T47D (cell line): ENCODE measurements at regions not wholly inside any gene's neighbourhood (a gene's known extent, or its start where the extent isn't known, plus 50 kb on each side); places are given as distances from the start of the nearest gene placed in this dataset.

Experiments
- DNase-seq, 2 experiments: peaks; one replicate each; pipeline versions ENCODE4 v3.0.0 to v3.0.0-alpha.2; 2011 to 2012; ENCODE audit warnings: low read depth in 1 of 2, low spot score in 1 of 2
- JUND ChIP-seq: IDR thresholded peaks from 2 replicates; pipeline ENCODE4 v1.6.1; 2012; ENCODE audit warnings: low read depth
- in situ Hi-C: cut with HindIII; loops from 2 replicates; pipeline ENCODE4 v1.10.0; 2016; ENCODE audit warnings: low sequenced_read_pairs, low pct_unique_long_range_greater_than_20kb

DNA sequence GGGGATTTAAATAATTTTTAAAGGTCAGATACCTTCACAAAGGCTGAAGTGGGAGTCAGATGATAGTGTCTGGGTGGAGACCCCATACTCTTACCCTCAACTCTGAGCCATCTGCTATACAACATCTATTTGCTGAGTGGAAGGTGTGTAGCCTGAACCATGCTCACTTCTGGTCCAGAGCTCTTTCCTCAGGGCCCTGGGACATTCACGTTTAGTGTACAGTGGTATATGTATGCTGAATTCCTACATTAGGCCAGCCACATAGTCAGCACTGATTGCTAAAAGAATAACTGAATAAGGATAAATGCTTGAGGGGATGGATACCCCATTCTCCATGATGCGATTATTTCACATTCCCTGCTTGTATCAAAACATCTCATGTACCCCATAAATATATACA is 107.3 kb downstream of the KIF26A start:
- DNase-seq: no peak
- no peak for TF ChIP-seq JUND
- in situ Hi-C loops: no loop called here

DNA sequence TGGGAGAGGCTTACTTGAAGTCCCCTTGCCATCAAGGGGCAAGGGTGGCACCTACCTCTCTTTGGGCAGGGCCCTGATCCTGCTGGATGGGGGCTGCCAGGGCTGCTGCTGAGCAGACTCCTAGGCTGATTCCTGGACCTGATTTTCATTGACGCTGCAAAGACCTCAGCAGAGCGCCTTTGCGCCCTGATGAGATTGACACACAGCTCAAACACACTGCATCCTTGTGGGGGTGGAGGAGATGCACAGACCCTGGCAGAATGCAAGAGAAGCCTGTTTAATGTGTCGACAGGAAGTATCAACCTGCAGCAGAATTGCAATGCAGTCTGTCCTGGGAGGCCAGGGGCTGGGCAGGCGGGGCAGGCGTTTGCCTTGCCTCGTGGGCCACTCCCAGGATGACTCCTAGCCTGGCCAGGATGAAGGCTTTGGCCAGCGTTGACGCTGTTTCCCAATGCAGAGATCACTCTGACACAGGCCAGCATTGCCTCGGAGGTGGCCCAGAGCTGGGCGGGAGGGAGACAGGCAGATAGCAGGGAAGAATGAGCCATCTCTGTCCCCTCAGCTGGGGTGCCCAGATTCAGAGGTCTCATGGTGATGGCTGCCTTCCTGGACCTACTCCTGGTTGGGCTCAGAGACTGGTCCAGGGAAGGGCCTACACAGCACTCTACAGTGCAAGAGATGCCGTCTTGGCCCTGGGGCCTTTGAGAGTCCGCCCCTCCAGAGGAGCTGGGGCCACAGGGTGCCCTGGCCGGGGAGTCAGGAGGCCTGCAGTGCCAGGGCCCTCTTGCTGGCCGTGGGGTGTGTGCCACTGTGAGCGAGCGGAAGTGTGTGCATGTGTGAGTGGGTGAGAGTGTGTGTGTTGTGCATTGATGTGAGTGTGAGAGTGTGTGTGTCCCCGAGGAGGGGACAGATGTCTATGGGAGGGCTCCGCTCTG is 108.3 kb downstream of the KIF26A start:
- in situ Hi-C loops: no loop called here

DNA sequence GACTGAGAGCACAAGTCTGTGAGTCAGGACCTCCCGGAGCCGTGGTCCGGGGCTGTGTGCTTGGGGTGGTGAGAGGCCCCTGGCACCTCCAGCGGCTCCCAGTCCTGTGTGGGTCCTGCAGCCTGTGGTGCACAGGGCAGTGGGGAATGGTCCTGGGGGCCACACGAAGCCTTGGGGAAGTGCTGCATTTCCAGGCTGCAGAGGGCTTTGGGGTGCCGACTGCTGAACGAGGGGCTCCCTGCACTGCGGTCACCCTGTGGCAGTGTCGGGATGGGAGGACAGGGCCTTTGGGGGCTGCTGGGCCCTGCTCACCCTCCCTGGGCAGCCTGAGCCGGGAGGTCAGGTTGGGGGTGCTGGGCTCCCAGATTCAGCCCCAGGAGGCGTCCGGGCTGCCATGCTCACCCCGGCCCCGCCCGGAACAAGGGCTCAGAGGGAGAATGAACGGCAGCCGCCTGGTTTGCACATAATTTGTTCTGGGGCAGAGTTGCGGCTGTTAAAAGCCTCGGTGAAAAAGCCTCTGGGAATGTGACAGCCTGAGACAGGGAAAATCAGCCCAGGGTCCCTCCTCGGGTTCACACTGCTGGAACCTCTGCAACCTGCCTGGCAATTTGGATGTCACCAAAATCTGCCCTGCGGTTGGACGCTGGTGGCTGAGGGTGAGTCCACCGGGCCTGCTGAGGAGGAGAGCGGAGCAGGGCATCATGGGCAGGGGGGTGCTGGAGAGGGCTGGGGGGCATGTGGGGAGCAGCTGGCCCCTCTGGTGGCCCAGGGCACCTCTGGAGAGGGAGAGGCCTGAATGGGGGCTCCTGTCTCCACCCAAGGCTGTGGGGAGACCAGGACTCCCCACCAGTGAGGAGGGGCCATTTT is 109.2 kb downstream of the KIF26A start:
- TF ChIP-seq JUND: no peak
- in situ Hi-C loops: no loop called here
- DNase-seq: no peak

More for the DNA sequence above, 108.3 kb downstream of the KIF26A start:
- DNase-seq: no peak
- TF ChIP-seq JUND: no peak

DNA sequence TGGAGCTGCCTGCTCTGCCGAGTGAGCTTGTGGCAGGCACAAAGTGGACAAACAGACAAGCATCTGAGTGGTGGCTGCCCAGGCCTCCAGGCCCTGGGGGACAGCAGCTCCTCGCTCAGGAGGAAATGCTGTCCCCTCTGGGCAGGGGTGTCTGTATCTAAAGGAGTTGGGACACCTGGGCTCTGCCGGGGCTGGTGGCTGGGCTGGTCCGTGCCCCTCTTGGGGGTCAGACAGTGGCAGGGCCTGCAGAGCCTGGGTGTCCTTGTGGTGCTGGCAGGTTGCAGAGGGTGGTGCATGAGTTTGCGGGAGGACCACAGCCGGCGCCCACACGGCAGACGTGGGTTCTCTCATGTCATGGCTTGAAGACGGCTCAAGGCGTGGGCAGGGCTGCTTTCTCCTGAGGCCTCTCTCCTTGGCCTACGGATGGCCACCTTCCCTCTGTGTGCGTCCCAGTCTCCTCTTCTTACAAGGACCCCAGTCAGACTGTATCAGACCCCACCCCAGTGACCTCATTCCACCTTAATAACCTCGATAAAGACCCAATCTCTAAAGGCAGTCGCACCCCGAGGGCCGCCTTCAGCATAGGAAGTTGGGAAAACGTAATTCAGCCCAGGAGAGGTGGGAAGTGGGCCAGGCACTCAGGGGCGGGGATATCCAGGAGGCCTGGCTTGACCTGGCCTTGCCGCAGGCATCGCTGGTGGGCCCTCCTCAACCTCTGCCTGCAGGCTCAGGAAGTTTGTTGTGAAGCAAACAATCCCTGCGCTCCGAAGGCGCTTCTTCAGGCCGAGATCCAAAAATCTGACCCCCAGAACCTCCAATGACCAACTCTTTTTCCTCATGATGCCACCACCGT is 110.0 kb downstream of the KIF26A start:
- no peak for DNase-seq
- no peak for TF ChIP-seq JUND
- in situ Hi-C loops: no loop called here

DNA sequence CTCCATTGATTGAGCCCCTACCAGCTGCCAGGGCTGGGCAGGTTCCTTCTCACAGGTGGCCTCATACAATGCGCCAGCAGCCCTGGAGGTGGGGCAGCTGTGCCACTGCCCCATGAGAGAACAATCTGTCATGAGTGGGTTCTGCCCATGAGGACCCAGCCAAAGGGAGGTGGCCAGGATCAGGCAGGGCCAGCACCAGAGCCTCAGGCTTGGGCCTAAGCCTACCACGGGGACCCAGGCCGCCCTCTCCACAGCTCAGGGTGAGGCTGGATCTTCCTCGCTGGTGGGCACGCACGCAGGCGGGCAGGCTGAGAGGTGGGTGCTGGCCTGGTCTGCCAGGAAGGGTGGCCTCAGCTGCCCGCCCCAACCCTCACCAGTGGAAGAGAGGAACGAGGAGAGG is 110.7 kb downstream of the KIF26A start:
- in situ Hi-C loops: no loop called here

DNA sequence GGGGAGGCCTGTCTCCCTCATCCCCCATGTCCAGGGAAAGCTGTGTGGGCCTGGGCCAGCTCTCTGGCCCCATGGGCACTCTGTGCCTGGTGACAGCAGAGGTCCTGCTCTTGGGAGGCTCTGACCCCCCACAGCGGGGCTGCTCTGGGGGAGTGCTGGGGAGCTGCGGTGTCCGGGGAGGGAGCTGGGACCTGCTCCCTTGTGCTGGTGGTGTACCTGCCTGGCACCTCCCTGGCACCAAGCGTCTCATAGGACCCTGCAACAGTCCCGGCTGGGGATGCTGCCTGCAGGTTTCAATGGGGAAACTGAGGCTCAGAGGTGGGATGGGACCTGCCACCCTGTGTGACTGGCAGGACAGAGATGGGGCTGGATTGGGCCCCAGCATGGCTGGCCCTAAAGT is 111.3 kb downstream of the KIF26A start:
- in situ Hi-C loops: no loop called here
- TF ChIP-seq JUND: no peak
- DNase-seq: no peak

More for the DNA sequence above, 110.7 kb downstream of the KIF26A start:
- TF ChIP-seq JUND: no peak
- no peak for DNase-seq

DNA sequence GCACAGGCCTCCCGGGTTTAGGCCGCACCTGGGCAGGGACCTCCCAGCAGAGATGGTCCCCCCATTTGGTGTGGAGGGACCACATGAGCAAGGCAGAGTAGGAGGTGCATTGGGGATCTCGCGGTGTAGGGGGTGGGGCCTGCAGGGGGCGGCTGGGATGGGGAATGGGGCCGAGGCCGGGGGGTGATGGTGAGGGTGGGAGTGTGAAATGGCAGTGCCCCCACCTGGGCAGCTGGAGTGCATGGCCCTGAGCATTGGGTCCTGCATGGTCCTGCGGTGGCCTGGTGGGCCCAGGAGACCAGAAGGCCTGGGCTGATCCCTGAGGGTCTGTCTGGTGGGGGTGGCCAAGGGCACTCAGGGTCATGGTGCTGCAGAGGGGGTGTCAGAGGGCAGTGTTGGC is 111.8 kb downstream of the KIF26A start:
- in situ Hi-C loops: no loop called here
- no peak for DNase-seq
- no peak for TF ChIP-seq JUND

DNA sequence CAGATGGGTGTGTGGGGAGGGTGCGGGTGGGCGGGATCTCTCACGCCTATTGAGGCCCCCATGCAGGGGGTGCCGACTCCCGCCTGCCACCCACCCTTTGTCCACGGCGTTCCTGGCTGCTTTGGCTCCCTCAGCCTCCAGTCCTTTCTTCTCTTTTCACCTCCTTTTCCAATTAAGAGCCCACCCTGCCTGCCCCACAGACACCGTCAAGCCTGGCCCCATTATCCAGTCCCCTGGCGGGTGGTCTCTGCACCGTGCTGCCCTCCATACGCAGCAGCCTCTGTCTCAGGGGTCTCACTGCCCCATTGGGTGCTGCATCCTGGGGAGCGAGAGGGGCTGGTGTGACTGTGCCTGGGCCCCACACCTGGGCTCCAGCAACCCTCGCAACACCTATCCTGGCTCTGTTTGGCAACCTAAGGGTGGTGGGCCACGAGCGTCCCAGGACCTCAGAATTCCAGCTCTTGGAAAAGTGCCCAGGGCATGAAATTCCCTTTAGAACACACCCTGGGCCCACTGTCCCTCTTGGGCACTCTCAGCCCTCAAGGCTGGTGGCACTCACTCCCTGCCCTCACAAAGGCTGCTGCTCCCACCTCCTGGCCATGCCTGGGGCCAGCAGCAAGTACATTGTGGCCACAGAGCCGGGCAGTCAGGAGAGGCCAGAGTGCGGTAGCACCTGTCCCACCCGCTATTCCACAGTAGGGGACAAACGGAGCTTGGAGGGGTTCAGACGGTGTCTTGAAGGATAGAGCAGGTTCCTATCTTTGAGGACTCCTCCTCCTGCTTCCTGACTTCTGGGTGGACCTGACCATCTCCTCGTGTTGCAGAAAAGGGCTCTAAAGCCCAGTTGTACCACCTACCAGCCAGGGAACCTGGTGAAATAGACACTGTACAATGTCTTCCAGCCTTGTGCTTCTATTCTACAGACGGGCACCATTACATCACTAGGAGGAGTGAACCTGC is 114.1 kb downstream of the KIF26A start:
- in situ Hi-C loops: no loop called here
- TF ChIP-seq JUND: no peak

DNA sequence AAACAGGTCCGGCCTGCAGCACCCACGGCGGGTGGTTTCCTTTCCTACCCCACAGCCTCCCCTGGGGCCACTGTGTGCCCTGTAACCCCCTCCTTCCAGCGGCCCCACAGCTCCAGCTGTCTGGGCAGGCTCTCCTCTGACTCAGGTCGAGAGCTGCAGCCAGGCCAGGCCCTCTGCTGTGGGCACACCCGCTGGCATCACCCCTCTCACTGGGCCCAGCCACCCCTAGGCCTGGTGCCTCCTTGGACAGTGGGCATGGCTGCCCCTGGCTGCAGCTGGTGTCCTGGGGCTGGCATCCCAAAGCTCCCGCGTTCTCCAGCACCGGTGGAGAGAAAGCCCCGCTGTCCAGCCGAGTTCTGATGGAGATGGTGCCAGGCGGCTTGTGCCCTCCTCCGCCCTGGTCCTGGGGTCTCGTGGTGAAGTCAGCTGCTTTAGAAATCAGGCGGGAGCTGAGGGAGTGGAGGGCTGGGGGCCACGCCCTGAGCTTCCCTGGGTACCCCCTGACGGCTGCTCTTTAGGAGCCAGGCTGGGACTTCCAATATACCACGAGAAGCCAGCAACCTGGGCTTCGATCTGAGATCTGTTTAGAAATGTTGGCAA is 114.9 kb downstream of the KIF26A start:
- TF ChIP-seq JUND: no peak
- in situ Hi-C loops: no loop called here
- no peak for DNase-seq

More for the DNA sequence above, 114.1 kb downstream of the KIF26A start:
- DNase-seq: peak in 1 of 2 experiments; percentile 15

DNA sequence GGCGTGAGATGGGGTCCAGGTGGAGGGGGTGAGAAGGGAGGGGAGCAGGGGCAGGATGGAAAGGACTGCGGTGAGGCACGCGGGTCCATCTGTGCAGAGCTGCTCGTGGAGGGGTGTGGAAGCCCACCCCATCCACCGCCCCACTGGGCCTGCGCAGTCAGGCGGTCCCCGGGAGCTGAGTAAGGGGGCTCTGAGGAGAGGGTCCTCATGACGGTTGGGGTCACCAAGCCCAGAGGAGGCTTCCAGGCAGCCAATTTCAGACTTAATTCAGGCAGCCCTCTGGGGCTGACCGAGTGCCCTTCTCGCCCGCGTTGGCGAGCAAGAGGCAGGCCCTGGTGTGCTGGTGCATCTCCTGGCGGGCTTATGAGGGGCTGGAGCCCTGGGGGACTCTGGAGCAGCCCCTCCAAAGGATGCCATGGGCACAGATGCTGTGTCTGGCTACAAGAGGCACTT is 115.5 kb downstream of the KIF26A start:
- in situ Hi-C loops: no loop called here

More for the DNA sequence above, 115.5 kb downstream of the KIF26A start:
- TF ChIP-seq JUND: no peak
- DNase-seq: no peak
